ENCODE measurements at regions not wholly inside any gene's neighbourhood (a gene's known extent, or its start where the extent isn't known, plus 50 kb on each side); places are given as distances from the start of the nearest gene placed in this dataset.

GRCh38 chr2:64795024-64795592 lies 141.4 kb upstream of the SERTAD2 start:
- intact Hi-C loops (cut with DNase I), result no loop called here
- Histone ChIP-seq H3K27ac (no peak overlapping the region), H3K36me3 (no peaks in the 10 kb centered on the region), H3K4me1 (ENCODE audit: insufficient read depth) (no peaks in the 10 kb centered on the region), H3K27me3 (no peaks in the 10 kb centered on the region), H3K4me3 (no peak overlapping the region), H3K9me3 (no peaks in the 10 kb centered on the region)
- 58 to 60% (median 60%) methylated on average over 6 of the region's 6 CpGs for WGBS, 3 donors
- no peak for DNase-seq
- no peak for TF ChIP-seq POLR2A (IDR thresholded peaks at IDR 0.05)
- no peak for TF ChIP-seq CTCF (IDR thresholded peaks at IDR 0.05)
- TF ChIP-seq EP300 (IDR thresholded peaks at IDR 0.05), result no peak

- H3K4me3 ChIP-seq, result no peak overlapping the region
- no peaks in the 10 kb centered on the region for H3K27me3 ChIP-seq
- no peak for TF ChIP-seq POLR2A (IDR thresholded peaks at IDR 0.05)
- TF ChIP-seq EP300 (IDR thresholded peaks at IDR 0.05), result no peak
- TF ChIP-seq CTCF (IDR thresholded peaks at IDR 0.05), result no peak
- intact Hi-C loops (cut with DNase I), result no loop called here
- WGBS, 3 donors, result 67 to 76% (median 68%) methylated on average over 6 of the region's 6 CpGs
- no peaks in the 10 kb centered on the region for H3K4me1 ChIP-seq (ENCODE audit: insufficient read depth)
- H3K9me3 ChIP-seq, result no peaks in the 10 kb centered on the region
- no peaks in the 10 kb centered on the region for H3K36me3 ChIP-seq
- no peak overlapping the region for H3K27ac ChIP-seq
- no peak for DNase-seq
Measured at GRCh38 chr2:64796926-64797325, 143.2 kb upstream of the SERTAD2 start.

GRCh38 chr2:64797881-64798575 lies 144.3 kb upstream of the SERTAD2 start:
- Histone ChIP-seq H3K27ac (no peak overlapping the region), H3K9me3 (no peaks in the 10 kb centered on the region), H3K36me3 (no peaks in the 10 kb centered on the region), H3K4me3 (no peak overlapping the region), H3K4me1 (ENCODE audit: insufficient read depth) (no peaks in the 10 kb centered on the region), H3K27me3 (no peaks in the 10 kb centered on the region)
- TF ChIP-seq EP300 (IDR thresholded peaks at IDR 0.05), result no peak
- no peak for TF ChIP-seq CTCF (IDR thresholded peaks at IDR 0.05)
- no peak for TF ChIP-seq POLR2A (IDR thresholded peaks at IDR 0.05)
- WGBS, 3 donors, result 41 to 49% (median 42%) methylated on average over 4 of the region's 4 CpGs
- intact Hi-C loops (cut with DNase I), result no loop called here
- DNase-seq, result no peak

GRCh38 chr2:64799592-64800252 lies 146.0 kb upstream of the SERTAD2 start:
- no peaks in the 10 kb centered on the region for H3K27me3 ChIP-seq
- no peaks in the 10 kb centered on the region for H3K9me3 ChIP-seq
- no peak overlapping the region for H3K4me3 ChIP-seq
- no peaks in the 10 kb centered on the region for H3K4me1 ChIP-seq (ENCODE audit: insufficient read depth)
- intact Hi-C loops (cut with DNase I), result no loop called here
- 92 to 93% (median 92%) methylated on average over 4 of the region's 4 CpGs for WGBS, 3 donors
- H3K27ac ChIP-seq, result no peak overlapping the region
- no peak for TF ChIP-seq POLR2A (IDR thresholded peaks at IDR 0.05)
- TF ChIP-seq EP300 (IDR thresholded peaks at IDR 0.05), result no peak
- TF ChIP-seq CTCF (IDR thresholded peaks at IDR 0.05), result no peak
- no peak for DNase-seq
- no peaks in the 10 kb centered on the region for H3K36me3 ChIP-seq
